ENCODE measurements at regions not wholly inside any gene's neighbourhood (a gene's known extent, or its start where the extent isn't known, plus 50 kb on each side); places are given as distances from the start of the nearest gene placed in this dataset.

- TF ChIP-seq SIN3A (IDR thresholded peaks at IDR 0.05; ENCODE audit: borderline replicate concordance, insufficient read depth, low read length) (no peak), POLR2AphosphoS5 (IDR thresholded peaks at IDR 0.05; ENCODE audit: low read depth, low read length) (no peak), TAF1 (IDR thresholded peaks at IDR 0.05; ENCODE audit: borderline replicate concordance, insufficient read depth, low read length) (no peak), REST (IDR thresholded peaks at IDR 0.05; ENCODE audit: insufficient read depth in 1 of 2, low read depth in 2 of 2, low read length in 2 of 2) (no peak), FOXP2 (optimal IDR thresholded peaks at IDR 0.05; ENCODE audit: borderline replicate concordance, extremely low read depth, extremely low read length, insufficient read depth) (no peak)
Measured at GRCh38 chr10:33015761-33016547, 57.9 kb upstream of the ITGB1 start.

- no peak for TF ChIP-seq FOXP2 (optimal IDR thresholded peaks at IDR 0.05; ENCODE audit: borderline replicate concordance, extremely low read depth, extremely low read length, insufficient read depth)
- no peak for TF ChIP-seq REST (IDR thresholded peaks at IDR 0.05; ENCODE audit: insufficient read depth in 1 of 2, low read depth in 2 of 2, low read length in 2 of 2)
- TF ChIP-seq POLR2AphosphoS5 (IDR thresholded peaks at IDR 0.05; ENCODE audit: low read depth, low read length), result no peak
- no peak for TF ChIP-seq SIN3A (IDR thresholded peaks at IDR 0.05; ENCODE audit: borderline replicate concordance, insufficient read depth, low read length)
- no peak for TF ChIP-seq TAF1 (IDR thresholded peaks at IDR 0.05; ENCODE audit: borderline replicate concordance, insufficient read depth, low read length)
Measured at GRCh38 chr10:33012306-33012705, 54.3 kb upstream of the ITGB1 start.

GRCh38 chr10:33010132-33011037 lies 52.4 kb upstream of the ITGB1 start:
- TF ChIP-seq FOXP2 (optimal IDR thresholded peaks at IDR 0.05; ENCODE audit: borderline replicate concordance, extremely low read depth, extremely low read length, insufficient read depth), result no peak
- TF ChIP-seq POLR2AphosphoS5 (IDR thresholded peaks at IDR 0.05; ENCODE audit: low read depth, low read length), result no peak
- TF ChIP-seq TAF1 (IDR thresholded peaks at IDR 0.05; ENCODE audit: borderline replicate concordance, insufficient read depth, low read length), result no peak
- no peak for TF ChIP-seq SIN3A (IDR thresholded peaks at IDR 0.05; ENCODE audit: borderline replicate concordance, insufficient read depth, low read length)
- TF ChIP-seq REST (IDR thresholded peaks at IDR 0.05; ENCODE audit: insufficient read depth in 1 of 2, low read depth in 2 of 2, low read length in 2 of 2), result no peak

- TF ChIP-seq REST (IDR thresholded peaks at IDR 0.05; ENCODE audit: insufficient read depth in 1 of 2, low read depth in 2 of 2, low read length in 2 of 2) (no peak), POLR2AphosphoS5 (IDR thresholded peaks at IDR 0.05; ENCODE audit: low read depth, low read length) (no peak), FOXP2 (optimal IDR thresholded peaks at IDR 0.05; ENCODE audit: borderline replicate concordance, extremely low read depth, extremely low read length, insufficient read depth) (no peak), TAF1 (IDR thresholded peaks at IDR 0.05; ENCODE audit: borderline replicate concordance, insufficient read depth, low read length) (no peak)
Measured at GRCh38 chr10:33009244-33010131, 51.5 kb upstream of the ITGB1 start.
